DOHH2 (cell line): ENCODE measurements at regions not wholly inside any gene's neighbourhood (a gene's known extent, or its start where the extent isn't known, plus 50 kb on each side); places are given as distances from the start of the nearest gene placed in this dataset.

Experiments
- H3F3A ChIP-seq: fragments of 200-600 bp; sonication (generic), shearing (Covaris generic); 2 replicates; pipeline ENCODE4 v1.6.0; 2016; ENCODE audit warnings: antibody characterized with exemption, mild to moderate bottlenecking; ENCODE audit not compliant: control insufficient read depth, insufficient read depth
- H3K27ac ChIP-seq: fragments of 200-600 bp; sonication (generic); 2 replicates; pipeline ENCODE4 v1.5.1; 2014; ENCODE audit warnings: low read depth, mild to moderate bottlenecking, low read length, moderate library complexity
- H3K27me3 ChIP-seq: fragments of 200-600 bp; sonication (generic); 2 replicates; pipeline ENCODE4 v1.6.1; 2014; ENCODE audit warnings: mild to moderate bottlenecking, low read length, mixed read lengths; ENCODE audit not compliant: control insufficient read depth
- H3K36me3 ChIP-seq: fragments of 200-600 bp; sonication (generic); 2 replicates; pipeline ENCODE4 v1.6.1; 2014; ENCODE audit warnings: mild to moderate bottlenecking, low read length, moderate library complexity, mixed read lengths; ENCODE audit not compliant: control insufficient read depth
- H3K4me1 ChIP-seq: fragments of 200-600 bp; sonication (generic); 2 replicates; pipeline ENCODE4 v1.6.1; 2014; ENCODE audit warnings: mild to moderate bottlenecking, low read length, mixed read lengths; ENCODE audit not compliant: control insufficient read depth
- H3K4me2 ChIP-seq: fragments of 200-600 bp; sonication (generic); 2 replicates; pipeline ENCODE4 v1.6.0; 2014; ENCODE audit warnings: mild to moderate bottlenecking, low read length, moderate library complexity
- H3K4me3 ChIP-seq: fragments of 200-600 bp; sonication (generic); 2 replicates; pipeline ENCODE4 v1.5.1; 2014; ENCODE audit warnings: mild to moderate bottlenecking, low read length, mixed read lengths
- H3K79me2 ChIP-seq: fragments of 200-600 bp; sonication (generic); 2 replicates; pipeline ENCODE4 v1.6.1; 2014; ENCODE audit warnings: mild to moderate bottlenecking, low read length, mixed read lengths; ENCODE audit not compliant: control insufficient read depth
- H3K9me2 ChIP-seq: fragments of 200-600 bp; sonication (generic); replicated peaks from 2 replicates; pipeline ENCODE4 v1.6.1; 2014; ENCODE audit warnings: mild to moderate bottlenecking, low read length, mixed read lengths; ENCODE audit not compliant: control insufficient read depth
- H3K9me3 ChIP-seq: fragments of 200-600 bp; sonication (generic); 2 replicates; pipeline ENCODE4 v1.6.1; 2014; ENCODE audit warnings: antibody characterized with exemption, low read length, mixed read lengths; ENCODE audit not compliant: control insufficient read depth, insufficient read depth
- H4K20me1 ChIP-seq: fragments of 200-600 bp; sonication (generic); 2 replicates; pipeline ENCODE4 v1.6.0; 2014; ENCODE audit warnings: low read depth, mild to moderate bottlenecking, antibody characterized with exemption, low read length, moderate library complexity; ENCODE audit not compliant: control insufficient read depth, insufficient read depth
- CTCF ChIP-seq: fragments of 200-600 bp; sonication (generic); IDR thresholded peaks from one replicate; pipeline ENCODE4 v1.5.1; 2014; ENCODE audit warnings: antibody characterized with exemption, mild to moderate bottlenecking, low read depth, low read length; ENCODE audit not compliant: poor library complexity, severe bottlenecking
- EZH2phosphoT487 ChIP-seq: fragments of 200-600 bp; sonication (generic); IDR thresholded peaks from 2 replicates; pipeline ENCODE4 v1.6.1; 2017; ENCODE audit warnings: borderline replicate concordance, mild to moderate bottlenecking, antibody characterized with exemption, low read length, moderate library complexity, mixed read lengths

- Histone ChIP-seq H3F3A (no peaks in the 10 kb centered on the region), H3K36me3 (no peaks in the 10 kb centered on the region), H3K4me3 (no peak overlapping the region), H3K9me3 (no peaks in the 10 kb centered on the region), H3K27me3 (no peaks in the 10 kb centered on the region), H3K27ac (no peak overlapping the region), H3K4me1 (no peaks in the 10 kb centered on the region), H3K79me2 (no peaks in the 10 kb centered on the region), H4K20me1 (no peaks in the 10 kb centered on the region), H3K9me2 (no peaks in the 10 kb centered on the region), H3K4me2 (no peak overlapping the region)
- no peak for TF ChIP-seq EZH2phosphoT487
- no peak for TF ChIP-seq CTCF
These were observed 522.4 kb upstream of the ADAMTS9 start for GRCh38 chr3:65210026-65210814.

GRCh38 chr3:65202395-65202794, 514.6 kb upstream of the ADAMTS9 start:
- no peaks in the 10 kb centered on the region for H3K27me3 ChIP-seq
- H3K4me1 ChIP-seq, result no peaks in the 10 kb centered on the region
- no peaks in the 10 kb centered on the region for H3K36me3 ChIP-seq
- no peaks in the 10 kb centered on the region for H3K9me3 ChIP-seq
- no peak overlapping the region for H3K27ac ChIP-seq
- H3K4me2 ChIP-seq, result no peak overlapping the region
- H4K20me1 ChIP-seq, result no peaks in the 10 kb centered on the region
- H3K4me3 ChIP-seq, result no peak overlapping the region
- H3K9me2 ChIP-seq, result no peaks in the 10 kb centered on the region
- TF ChIP-seq EZH2phosphoT487 (no peak), CTCF (no peak)
- H3F3A ChIP-seq, result no peaks in the 10 kb centered on the region
- H3K79me2 ChIP-seq, result no peaks in the 10 kb centered on the region

- no peaks in the 10 kb centered on the region for H3K9me3 ChIP-seq
- TF ChIP-seq CTCF (no peak), EZH2phosphoT487 (no peak)
- no peak overlapping the region for H3K27ac ChIP-seq
- no peaks in the 10 kb centered on the region for H3K27me3 ChIP-seq
- H3K4me2 ChIP-seq, result no peak overlapping the region
- H4K20me1 ChIP-seq, result no peaks in the 10 kb centered on the region
- H3K9me2 ChIP-seq, result no peaks in the 10 kb centered on the region
- H3K4me1 ChIP-seq, result no peaks in the 10 kb centered on the region
- no peaks in the 10 kb centered on the region for H3F3A ChIP-seq
- no peaks in the 10 kb centered on the region for H3K79me2 ChIP-seq
- H3K36me3 ChIP-seq, result no peaks in the 10 kb centered on the region
- no peak overlapping the region for H3K4me3 ChIP-seq
These were observed 514.1 kb upstream of the ADAMTS9 start for GRCh38 chr3:65201926-65202325.
